Activated CD4-positive, alpha-beta memory T cell treated with anti-CD3 and anti-CD28 coated beads, Interleukin-2, amount 10 ng/mL, durations not matched to agents 7 days and 5 days (primary cell): ENCODE measurements at regions not wholly inside any gene's neighbourhood (a gene's known extent, or its start where the extent isn't known, plus 50 kb on each side); places are given as distances from the start of the nearest gene placed in this dataset.
"Not testable (repeated sequence)": the region's sequence is repeated elsewhere in the genome, so short reads cannot be mapped to it uniquely, and the experiment has no call there.

ENCODE experiments used
- CTCF ChIA-PET: fragments of 350-600 bp; sonication (Branson Sonifier 250); formaldehyde crosslinking; loops from one replicate; lab custom pipeline; 2021; ENCODE audit warnings: antibody characterized with exemption, inconsistent platforms; lab: Charles Lee
- POLR2A ChIA-PET: fragments of 350-600 bp; sonication (Branson Sonifier 250); formaldehyde crosslinking; loops from one replicate; lab custom pipeline; 2021; ENCODE audit warnings: antibody characterized with exemption; lab: Charles Lee
- DNase-seq: peaks from one replicate; pipeline ENCODE4 v3.0.0-alpha.2; 2020
- H3K27ac Mint-ChIP-seq: one replicate; pipeline ENCODE4 v1.8.0; 2021; ENCODE audit warnings: mild to moderate bottlenecking, mixed read lengths
- H3K27me3 Mint-ChIP-seq: one replicate; pipeline ENCODE4 v1.8.0; 2021; ENCODE audit warnings: mixed read lengths
- H3K36me3 Mint-ChIP-seq: one replicate; pipeline ENCODE4 v1.8.0; 2021; ENCODE audit warnings: low read depth, mixed read lengths
- H3K4me1 Mint-ChIP-seq: one replicate; pipeline ENCODE4 v1.8.0; 2021; ENCODE audit warnings: mixed read lengths
- H3K4me3 Mint-ChIP-seq: one replicate; pipeline ENCODE4 v1.8.0; 2021; ENCODE audit warnings: mild to moderate bottlenecking, mixed read lengths
- H3K9me3 Mint-ChIP-seq: one replicate; pipeline ENCODE4 v1.8.0; 2021; ENCODE audit warnings: mixed read lengths

DNA sequence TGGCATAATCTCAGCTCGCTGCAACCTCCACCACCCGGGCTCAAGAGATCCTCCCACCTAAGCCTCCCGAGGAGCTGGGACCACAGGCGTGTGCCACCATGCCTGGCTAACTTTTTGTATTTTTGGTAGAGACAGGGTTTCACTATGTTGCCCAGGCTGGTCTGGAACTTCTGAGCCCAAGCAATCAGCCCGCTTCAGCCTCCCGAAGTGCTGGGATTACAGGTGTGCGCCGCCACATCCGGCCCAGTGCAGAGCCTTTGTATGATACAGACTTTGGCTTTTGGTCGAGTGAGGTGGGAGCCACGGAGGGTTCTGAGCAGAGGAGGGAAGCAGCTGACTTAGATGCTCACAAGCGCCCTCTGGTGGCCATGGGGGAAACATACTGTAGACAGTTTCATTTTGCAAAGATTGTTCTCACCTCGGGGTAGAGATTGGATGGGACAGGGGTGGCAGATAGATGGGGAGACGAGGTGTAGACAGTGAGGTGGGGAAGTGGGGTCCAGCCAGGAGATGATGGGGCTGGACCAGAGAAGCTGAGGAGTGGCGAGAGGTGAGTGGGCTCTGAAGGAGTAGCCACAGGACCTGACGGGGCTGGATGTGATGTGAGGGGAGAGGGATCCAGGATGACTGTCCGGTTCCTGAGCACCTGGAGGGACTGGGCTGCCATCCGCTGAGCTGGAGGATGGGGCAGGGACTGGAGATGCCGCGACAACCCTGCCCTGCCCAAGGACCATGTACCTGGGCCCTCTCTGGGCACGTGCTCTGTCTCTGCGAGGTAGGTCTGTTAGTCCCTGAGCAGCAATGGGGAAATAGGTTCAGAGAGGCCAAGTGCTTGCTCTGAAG, 105.1 kb downstream of the CRLF3 start:
- CTCF ChIA-PET = interaction anchor here (0.9 to 1.3 kb wide), 3 partner anchors 11 to 385 kb away, joined by 3 to 4 read pairs (median 3); partner anchors contain the start of gene TMIGD1
- not testable (repeated sequence) for H3K9me3 Mint-ChIP-seq, H3K27ac Mint-ChIP-seq, H3K36me3 Mint-ChIP-seq, H3K27me3 Mint-ChIP-seq
- Mint-ChIP-seq H3K4me3 (peak overlapping the region; percentile 44), H3K4me1 (peaks cover 12% of the 10 kb centered on the region)
- POLR2A ChIA-PET = interaction anchor here (1.0 kb wide), 1 partner anchor 104 kb away, joined by 3 read pairs; no protein-coding TSS in a partner anchor
- peak; percentile 84 for DNase-seq

DNA sequence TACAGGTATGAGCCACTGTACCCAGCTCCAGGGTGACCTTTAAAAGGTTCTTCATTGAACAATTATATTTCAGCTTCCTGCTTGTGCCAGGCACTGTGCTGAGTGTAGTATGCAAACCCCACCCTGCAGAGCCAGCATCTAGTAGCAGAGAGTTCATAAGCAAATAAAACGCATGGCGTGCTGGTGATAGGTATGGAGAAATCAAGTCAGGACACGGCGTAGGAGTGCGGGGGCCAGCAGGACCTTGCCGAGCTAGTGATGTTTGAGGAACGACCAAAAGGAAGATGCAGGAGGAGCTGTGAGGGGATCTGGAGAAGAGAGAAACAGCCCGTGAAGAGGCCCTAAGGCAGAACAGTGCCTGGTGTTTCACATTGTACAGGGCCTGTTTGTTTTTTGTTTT, 105.8 kb downstream of the CRLF3 start:
- POLR2A ChIA-PET, DNase-seq, H3K4me3 Mint-ChIP-seq, H3K27ac Mint-ChIP-seq, H3K9me3 Mint-ChIP-seq, H3K36me3 Mint-ChIP-seq, H3K27me3 Mint-ChIP-seq: not testable (repeated sequence)
- peaks cover 12% of the 10 kb centered on the region for H3K4me1 Mint-ChIP-seq
- CTCF ChIA-PET = interaction anchor here (0.9 to 1.3 kb wide), 3 partner anchors 12 to 384 kb away, joined by 3 to 4 read pairs (median 3); partner anchors contain the start of gene TMIGD1

DNA sequence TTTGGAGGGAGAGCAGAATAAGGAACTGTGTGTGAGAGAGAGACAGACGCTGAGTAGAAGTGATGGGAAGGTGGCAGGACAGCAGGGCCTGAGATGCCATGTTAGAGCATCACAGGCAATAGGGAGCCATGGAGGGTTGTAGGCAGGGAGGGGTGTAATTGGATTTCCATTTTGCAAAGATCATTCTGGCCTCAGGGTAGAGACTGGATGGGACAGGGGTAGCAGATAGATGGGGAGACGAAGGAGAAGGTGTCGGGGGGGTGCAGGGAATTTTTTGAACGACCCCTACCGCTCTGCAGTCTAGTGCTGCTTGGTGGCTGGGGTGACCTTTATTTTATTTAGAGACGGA, 106.4 kb downstream of the CRLF3 start:
- H3K4me3 Mint-ChIP-seq, DNase-seq, H3K9me3 Mint-ChIP-seq, H3K27me3 Mint-ChIP-seq, POLR2A ChIA-PET, H3K27ac Mint-ChIP-seq, H3K36me3 Mint-ChIP-seq: not testable (repeated sequence)
- peaks cover 12% of the 10 kb centered on the region for H3K4me1 Mint-ChIP-seq
- CTCF ChIA-PET = interaction anchor here (1.2 kb wide), 1 partner anchor 384 kb away, joined by 4 read pairs; the partner anchor contains the start of gene TMIGD1

DNA sequence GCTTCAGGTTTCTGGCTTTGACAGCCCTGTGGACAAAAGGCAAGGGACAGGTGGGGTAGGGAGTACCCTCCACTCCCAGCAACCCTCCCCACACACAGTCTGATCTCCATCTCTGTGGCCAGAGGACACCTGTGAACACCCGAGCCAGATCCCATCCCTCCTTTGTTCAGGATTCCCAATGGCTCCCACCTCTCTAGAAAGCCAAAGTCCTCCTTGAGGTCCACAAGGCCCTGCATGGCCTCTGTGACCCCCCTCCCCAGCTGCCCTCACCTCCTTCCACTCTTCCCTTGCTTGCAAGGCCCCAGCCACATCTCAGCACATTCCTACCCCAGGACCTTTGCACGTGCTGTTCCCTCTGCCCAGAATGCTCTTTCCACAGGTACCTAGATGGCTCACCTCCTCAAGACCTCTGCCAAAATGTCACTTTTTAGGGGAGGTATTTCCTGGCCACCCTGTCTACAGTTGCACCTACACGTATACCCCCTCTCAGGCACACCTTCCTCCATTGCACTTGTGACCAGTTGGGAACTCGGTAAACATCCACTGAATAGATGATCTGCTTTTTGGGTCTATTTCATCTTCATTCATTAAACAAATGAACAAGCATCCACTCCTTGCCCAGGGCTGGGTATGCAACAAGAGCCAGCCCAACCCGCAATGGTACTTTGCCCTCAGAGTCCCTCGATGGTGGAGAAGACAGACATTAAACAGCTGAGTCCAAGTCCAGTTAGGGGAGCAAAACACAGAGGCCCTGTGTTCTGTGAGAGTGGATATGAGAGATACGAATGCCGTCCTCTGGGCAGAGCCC, 107.0 kb downstream of the CRLF3 start:
- CTCF ChIA-PET = interaction anchor here (0.6 to 1.8 kb wide), 3 partner anchors 18 to 600 kb away, joined by 3 to 6 read pairs (median 3); no protein-coding TSS in a partner anchor
- H3K4me3 Mint-ChIP-seq = no peak overlapping the region
- DNase-seq = no peak
- H3K27me3 Mint-ChIP-seq = peaks cover 1% of the 10 kb centered on the region
- peaks cover 12% of the 10 kb centered on the region for H3K4me1 Mint-ChIP-seq
- H3K9me3 Mint-ChIP-seq = no peaks in the 10 kb centered on the region
- H3K36me3 Mint-ChIP-seq = no peaks in the 10 kb centered on the region
- POLR2A ChIA-PET = no interaction called here
- H3K27ac Mint-ChIP-seq = no peak overlapping the region

DNA sequence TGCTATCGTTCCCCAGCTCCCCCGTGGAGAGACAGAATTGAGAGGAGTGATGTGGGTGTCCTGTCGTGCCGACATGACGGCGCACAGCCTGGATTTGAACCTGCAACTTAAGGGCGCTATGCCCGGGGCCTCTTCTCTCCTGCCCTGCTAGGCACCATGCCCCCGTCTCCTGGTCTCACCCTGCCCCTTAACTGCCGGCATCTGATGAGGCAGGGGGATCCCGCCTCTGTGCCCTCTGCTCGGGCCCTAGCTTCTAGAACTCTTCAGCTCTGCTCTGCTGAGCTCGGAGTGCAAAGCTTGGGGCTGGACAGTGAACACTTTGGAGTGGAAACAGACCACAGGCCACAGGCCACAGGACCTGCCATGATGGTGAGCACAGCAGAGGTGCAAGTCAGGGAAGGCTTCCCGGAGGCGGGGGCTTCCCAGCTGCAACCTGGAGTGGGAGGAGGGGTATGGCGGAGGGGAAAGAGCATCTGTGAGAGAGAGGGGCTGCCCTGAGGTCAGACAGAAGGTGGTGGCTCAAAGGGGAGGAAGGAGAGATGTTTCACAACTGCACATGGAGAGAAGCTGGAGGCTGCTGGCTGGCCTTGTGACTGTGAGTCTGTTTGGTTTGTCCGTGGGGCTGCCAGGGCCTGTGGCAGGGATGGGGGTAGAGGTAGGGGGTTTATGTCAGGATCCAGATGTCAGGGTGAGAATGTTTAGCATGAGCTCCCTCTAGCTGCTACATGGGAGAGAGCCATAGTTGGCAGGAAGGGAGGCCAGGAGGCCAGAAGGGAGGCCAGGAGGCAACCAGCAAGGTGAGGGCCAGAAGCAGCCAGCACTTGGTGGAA, 107.8 kb downstream of the CRLF3 start:
- H3K4me3 Mint-ChIP-seq = no peak overlapping the region
- H3K27ac Mint-ChIP-seq = no peak overlapping the region
- peaks cover 2% of the 10 kb centered on the region for H3K27me3 Mint-ChIP-seq
- no peaks in the 10 kb centered on the region for H3K36me3 Mint-ChIP-seq
- POLR2A ChIA-PET = no interaction called here
- DNase-seq = no peak
- CTCF ChIA-PET = interaction anchor here (0.6 to 1.8 kb wide), 6 partner anchors 18 to 599 kb away, joined by 3 to 20 read pairs (median 4); partner anchors contain the start of gene GOSR1
- H3K4me1 Mint-ChIP-seq = peaks cover 12% of the 10 kb centered on the region
- H3K9me3 Mint-ChIP-seq = no peaks in the 10 kb centered on the region

DNA sequence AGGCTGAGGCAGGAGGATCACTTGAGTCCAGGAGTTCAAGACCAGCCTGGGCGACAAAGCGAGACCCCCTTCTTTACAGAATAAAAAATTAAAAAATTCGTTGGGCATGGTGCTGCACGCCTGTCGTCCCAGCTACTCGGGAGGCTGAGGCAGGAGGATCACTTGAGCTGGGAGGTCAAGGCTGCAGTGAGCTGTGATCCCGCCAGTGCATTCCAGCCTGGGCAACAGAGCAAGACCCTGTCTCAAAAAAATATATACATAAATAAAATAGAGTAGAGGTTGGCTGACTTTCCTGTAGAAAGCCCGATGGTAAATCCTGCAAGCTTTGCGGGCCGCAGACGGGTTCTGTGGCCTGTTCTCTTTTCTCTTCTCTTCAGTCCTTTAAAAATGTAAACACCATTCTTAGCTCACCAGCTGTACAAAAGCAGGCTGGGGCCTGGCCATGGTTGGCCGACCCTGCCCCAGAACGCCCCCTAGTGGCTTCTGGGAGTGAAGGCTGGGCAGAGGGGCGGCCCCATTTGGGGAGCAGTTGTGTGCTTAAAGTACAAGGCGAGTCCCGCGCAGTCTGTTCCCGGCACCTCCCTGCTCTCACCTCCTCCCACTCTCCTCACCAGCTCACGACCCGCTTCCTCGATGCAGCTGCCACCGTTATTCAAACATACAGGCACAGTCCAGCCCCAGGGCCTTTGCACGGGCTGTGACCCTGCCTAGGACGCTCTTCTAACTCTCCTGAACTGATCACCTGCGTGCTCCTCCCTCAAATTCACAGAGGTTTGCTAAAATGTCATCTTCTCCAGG, 109.5 kb downstream of the CRLF3 start:
- Mint-ChIP-seq H3K27me3 (peaks cover 19% of the 10 kb centered on the region), H3K4me1 (peaks cover 16% of the 10 kb centered on the region)
- DNase-seq = peak; percentile 70
- H3K36me3 Mint-ChIP-seq, H3K4me3 Mint-ChIP-seq, POLR2A ChIA-PET, H3K9me3 Mint-ChIP-seq, H3K27ac Mint-ChIP-seq: not testable (repeated sequence)
- CTCF ChIA-PET = interaction anchor here (0.5 to 1.8 kb wide), 11 partner anchors 13 to 380 kb away, joined by 3 to 20 read pairs (median 3); partner anchors contain the start of genes GOSR1 and RNF135

DNA sequence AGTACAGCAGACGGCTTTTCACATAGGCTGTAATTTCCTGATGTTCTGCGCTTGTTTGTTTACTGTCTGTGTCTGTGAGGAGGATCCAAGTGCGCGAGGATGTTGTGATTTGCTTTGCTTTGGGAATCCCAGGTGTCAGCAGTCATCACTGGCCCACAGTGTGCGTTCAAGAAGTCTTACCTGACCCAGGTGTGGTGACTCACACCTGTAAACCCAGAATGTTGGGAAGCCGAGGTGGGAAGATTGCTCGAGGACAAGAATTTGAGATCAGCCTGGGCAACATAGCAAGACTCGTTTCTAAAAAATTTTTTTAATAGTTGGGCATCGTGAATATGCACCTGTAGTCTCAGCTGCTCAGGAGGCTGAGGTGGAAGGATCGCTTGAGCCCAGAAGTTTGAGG, 110.7 kb downstream of the CRLF3 start:
- H3K27me3 Mint-ChIP-seq = peaks cover 20% of the 10 kb centered on the region
- CTCF ChIA-PET, H3K36me3 Mint-ChIP-seq, H3K4me3 Mint-ChIP-seq, DNase-seq, POLR2A ChIA-PET, H3K9me3 Mint-ChIP-seq, H3K27ac Mint-ChIP-seq: not testable (repeated sequence)
- H3K4me1 Mint-ChIP-seq = peaks cover 12% of the 10 kb centered on the region

DNA sequence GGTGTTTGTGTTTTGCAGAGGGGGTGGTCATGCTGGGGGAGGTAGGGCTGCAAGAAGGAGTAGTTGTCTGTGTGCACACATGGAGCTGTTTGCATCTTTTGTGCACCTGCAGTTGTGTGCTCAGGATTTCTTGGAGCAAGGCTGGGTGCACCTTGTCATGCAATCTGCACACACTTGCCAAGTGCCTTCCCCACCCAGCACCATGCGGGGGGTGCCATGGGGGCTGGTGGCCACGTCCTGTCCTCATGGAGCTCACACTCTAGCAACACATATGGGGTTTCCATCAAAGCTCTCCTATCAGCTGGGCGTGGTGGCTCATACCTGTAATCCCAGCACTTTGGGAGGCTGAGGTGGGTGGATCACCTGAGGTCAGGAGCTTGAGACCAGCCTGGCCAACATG, 111.6 kb downstream of the CRLF3 start:
- DNase-seq, H3K4me3 Mint-ChIP-seq, POLR2A ChIA-PET, H3K9me3 Mint-ChIP-seq, CTCF ChIA-PET, H3K36me3 Mint-ChIP-seq, H3K27ac Mint-ChIP-seq: not testable (repeated sequence)
- H3K27me3 Mint-ChIP-seq = peaks cover 28% of the 10 kb centered on the region
- H3K4me1 Mint-ChIP-seq = peaks cover 18% of the 10 kb centered on the region

DNA sequence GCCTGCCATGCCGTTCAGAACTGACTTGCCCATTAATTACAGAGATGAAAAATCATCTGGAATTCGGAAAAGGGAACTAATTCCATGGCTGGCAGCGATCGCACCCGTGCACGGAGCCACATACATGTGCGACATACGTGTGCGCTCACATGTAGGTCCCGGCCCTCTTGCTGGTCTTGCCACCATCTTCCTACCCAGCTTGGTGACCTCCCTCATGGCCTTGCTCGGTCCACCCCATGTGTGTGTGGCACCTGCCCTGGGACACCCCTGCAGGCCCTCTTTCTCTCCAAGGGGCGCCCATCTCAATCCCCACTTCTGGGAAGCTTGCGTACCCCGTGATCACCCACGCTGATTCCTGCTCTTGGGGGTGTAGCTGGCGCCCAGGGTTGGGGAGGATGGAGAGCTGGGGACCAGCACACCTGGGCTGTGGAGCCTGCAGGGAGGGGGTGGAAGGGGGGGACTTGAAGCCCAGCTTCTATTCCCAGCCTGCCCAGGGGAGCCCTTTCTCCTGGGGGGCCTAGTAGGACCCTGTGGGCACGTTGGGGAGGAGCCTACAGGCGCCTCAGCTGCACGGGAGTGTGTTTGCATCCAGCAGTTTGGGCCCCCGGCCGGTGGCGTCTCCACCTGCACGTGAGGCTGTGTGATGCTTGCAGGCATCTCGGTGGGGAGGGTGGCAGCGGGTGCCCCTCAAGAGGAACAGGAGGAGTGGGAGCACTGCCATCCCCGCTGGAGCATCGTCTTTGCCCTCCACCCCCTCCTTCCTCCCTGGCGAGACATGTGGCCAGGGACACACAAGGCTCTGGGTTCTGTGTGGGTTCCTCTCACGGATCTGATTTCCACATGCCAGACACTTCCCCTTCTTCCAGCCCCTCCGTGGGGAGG, 112.6 kb downstream of the CRLF3 start:
- Mint-ChIP-seq H3K27me3 (peaks cover 38% of the 10 kb centered on the region), H3K4me1 (peaks cover 25% of the 10 kb centered on the region), H3K4me3 (peak overlapping the region; percentile 68)
- H3K36me3 Mint-ChIP-seq, DNase-seq, POLR2A ChIA-PET, H3K27ac Mint-ChIP-seq, H3K9me3 Mint-ChIP-seq: not testable (repeated sequence)
- CTCF ChIA-PET = interaction anchor here (0.6 kb wide), 1 partner anchor 42 kb away, joined by 4 read pairs; no protein-coding TSS in a partner anchor

DNA sequence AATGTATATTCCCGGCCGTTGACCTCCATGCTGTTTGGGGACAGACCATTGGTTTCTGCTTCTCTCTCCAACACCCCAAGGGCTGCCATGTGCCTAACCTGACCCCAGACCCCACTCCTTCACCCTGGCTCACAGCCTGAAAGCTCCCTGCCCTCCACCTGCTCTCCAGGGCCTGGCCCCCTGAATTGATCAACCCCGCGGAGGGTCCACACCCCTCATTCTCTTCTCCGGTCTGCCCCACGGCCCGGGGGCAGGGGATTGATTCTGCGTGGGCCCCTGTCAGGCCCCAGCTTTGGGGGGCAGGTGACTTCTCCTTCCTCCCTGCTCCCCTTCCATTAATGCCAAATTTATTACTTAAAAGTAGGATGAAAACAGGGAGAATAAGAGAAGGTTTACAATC, 113.3 kb downstream of the CRLF3 start:
- Mint-ChIP-seq H3K4me1 (peaks cover 31% of the 10 kb centered on the region), H3K4me3 (peak overlapping the region; percentile 68), H3K27me3 (peaks cover 45% of the 10 kb centered on the region)
- DNase-seq, CTCF ChIA-PET, POLR2A ChIA-PET, H3K9me3 Mint-ChIP-seq, H3K36me3 Mint-ChIP-seq, H3K27ac Mint-ChIP-seq: not testable (repeated sequence)
